Left ventricle myocardium inferior (tissue), 1 donor: ENCODE measurements at regions not wholly inside any gene's neighbourhood (a gene's known extent, or its start where the extent isn't known, plus 50 kb on each side); places are given as distances from the start of the nearest gene placed in this dataset.

Experiments
- DNase-seq: peaks from one replicate; pipeline ENCODE4 v3.0.0-alpha.2; 2020
- H3K27ac ChIP-seq: fragments of 200-600 bp; replicated peaks from 2 replicates; pipeline ENCODE4 v1.8.0; 2021
- H3K27me3 ChIP-seq: fragments of 200-600 bp; 2 replicates; pipeline ENCODE4 v1.8.0; 2021; ENCODE audit warnings: low read depth
- H3K36me3 ChIP-seq: fragments of 200-600 bp; 2 replicates; pipeline ENCODE4 v1.8.0; 2021
- H3K4me1 ChIP-seq: fragments of 200-600 bp; 2 replicates; pipeline ENCODE4 v1.8.0; 2021
- H3K4me3 ChIP-seq: fragments of 200-600 bp; 2 replicates; pipeline ENCODE4 v1.8.0; 2021; ENCODE audit warnings: mild to moderate bottlenecking, moderate library complexity
- H3K9me3 ChIP-seq: fragments of 200-600 bp; replicated peaks from 2 replicates; pipeline ENCODE4 v1.8.0; 2021
- CTCF ChIP-seq: fragments of 200-600 bp; IDR thresholded peaks from 2 replicates; pipeline ENCODE4 v1.8.0; 2021; ENCODE audit warnings: antibody characterized with exemption, mild to moderate bottlenecking, borderline replicate concordance
- intact Hi-C: fragments of 100-400 bp; cut with micrococcal nuclease; formaldehyde crosslinking; loops from one replicate; pipeline ENCODE4 v1.11.0; 2022
- donor health status: DM: no; HTN: yes; CAD: no; lungs with severe emphysema.

- no peak for DNase-seq
- no peak overlapping the region for H3K4me3 ChIP-seq
- no peaks in the 10 kb centered on the region for H3K9me3 ChIP-seq
- intact Hi-C loops: no loop called here
- no peak for TF ChIP-seq CTCF
- peaks cover 13% of the 10 kb centered on the region for H3K27me3 ChIP-seq
- no peaks in the 10 kb centered on the region for H3K36me3 ChIP-seq
- H3K27ac ChIP-seq: no peak overlapping the region
- no peaks in the 10 kb centered on the region for H3K4me1 ChIP-seq
These were observed 113.3 kb downstream of the TTC8 start for GRCh38 chr14:88937706-88938105.

GRCh38 chr14:88940671-88941070 is 116.2 kb downstream of the TTC8 start:
- Histone ChIP-seq H3K27me3 (peaks cover 37% of the 10 kb centered on the region), H3K4me1 (no peaks in the 10 kb centered on the region), H3K36me3 (no peaks in the 10 kb centered on the region), H3K9me3 (no peaks in the 10 kb centered on the region), H3K27ac (no peak overlapping the region), H3K4me3 (no peak overlapping the region)
- DNase-seq: no peak
- no peak for TF ChIP-seq CTCF
- intact Hi-C loops: no loop called here

- intact Hi-C loops: no loop called here
- no peaks in the 10 kb centered on the region for H3K9me3 ChIP-seq
- H3K27ac ChIP-seq: no peak overlapping the region
- TF ChIP-seq CTCF: no peak
- H3K4me3 ChIP-seq: no peak overlapping the region
- H3K27me3 ChIP-seq: peaks cover 38% of the 10 kb centered on the region
- DNase-seq: no peak
- no peaks in the 10 kb centered on the region for H3K36me3 ChIP-seq
- H3K4me1 ChIP-seq: no peaks in the 10 kb centered on the region
These were observed 117.0 kb downstream of the TTC8 start for GRCh38 chr14:88941414-88941813.

GRCh38 chr14:88947646-88948598 is 123.5 kb downstream of the TTC8 start:
- intact Hi-C loops: no loop called here
- Histone ChIP-seq H3K4me1 (no peaks in the 10 kb centered on the region), H3K36me3 (no peaks in the 10 kb centered on the region), H3K9me3 (peaks cover 19% of the 10 kb centered on the region), H3K27ac (no peak overlapping the region), H3K27me3 (peaks cover 66% of the 10 kb centered on the region), H3K4me3 (no peak overlapping the region)
- no peak for DNase-seq
- no peak for TF ChIP-seq CTCF

GRCh38 chr14:88950069-88950468 is 125.6 kb downstream of the TTC8 start:
- Histone ChIP-seq H3K4me3 (no peak overlapping the region), H3K4me1 (no peaks in the 10 kb centered on the region), H3K9me3 (peaks cover 31% of the 10 kb centered on the region), H3K27me3 (peaks cover 44% of the 10 kb centered on the region), H3K36me3 (no peaks in the 10 kb centered on the region), H3K27ac (no peak overlapping the region)
- intact Hi-C loops: no loop called here
- TF ChIP-seq CTCF: no peak
- no peak for DNase-seq
